DND-41 (cell line): ENCODE measurements at regions not wholly inside any gene's neighbourhood (a gene's known extent, or its start where the extent isn't known, plus 50 kb on each side); places are given as distances from the start of the nearest gene placed in this dataset.

ENCODE experiments used
- ATAC-seq: fragments of 200-7000 bp; cut with Tn5 transposase; 3 replicates; pipeline ENCODE4 v1.9.1; 2021; ENCODE audit warnings: low read depth; ENCODE audit not compliant: insufficient read depth
- DNase-seq: peaks from one replicate; pipeline ENCODE4 v3.0.0-alpha.2; 2020
- H2AFZ ChIP-seq: 2 replicates; pipeline ENCODE4 v1.6.0; 2012; ENCODE audit warnings: low read depth, low read length
- H3K27ac ChIP-seq: 2 replicates; pipeline ENCODE4 v1.5.1; 2012; ENCODE audit warnings: low read length, inconsistent platforms
- H3K27me3 ChIP-seq: fragments of 200-600 bp; sonication (generic); 2 replicates; pipeline ENCODE4 v1.6.0; 2012; ENCODE audit warnings: low read length, mild to moderate bottlenecking, inconsistent platforms; ENCODE audit not compliant: insufficient read depth, poor library complexity
- H3K36me3 ChIP-seq: 2 replicates; pipeline ENCODE4 v1.5.1; 2012; ENCODE audit warnings: low read length, inconsistent platforms; ENCODE audit not compliant: insufficient read depth
- H3K4me1 ChIP-seq: 2 replicates; pipeline ENCODE4 v1.5.1; 2012; ENCODE audit warnings: mild to moderate bottlenecking, low read length; ENCODE audit not compliant: insufficient read depth
- H3K4me2 ChIP-seq: 2 replicates; pipeline ENCODE4 v1.6.0; 2012; ENCODE audit warnings: mild to moderate bottlenecking, moderate library complexity, low read length, inconsistent platforms; ENCODE audit not compliant: insufficient read depth
- H3K4me3 ChIP-seq, 2 experiments: fragments of 200-600 bp in 1 of 2; shearing (Covaris generic) in 1 of 2; 2 replicates each; pipeline ENCODE4 v1.5.1; 2012 to 2016; ENCODE audit warnings: inconsistent platforms in 2 of 2, low read length in 2 of 2, mild to moderate bottlenecking in 2 of 2, low read depth in 1 of 2, moderate library complexity in 1 of 2
- H3K79me2 ChIP-seq: 2 replicates; pipeline ENCODE4 v1.6.0; 2012; ENCODE audit warnings: low read length, inconsistent platforms; ENCODE audit not compliant: insufficient read depth
- H3K9ac ChIP-seq: 2 replicates; pipeline ENCODE4 v1.6.0; 2012; ENCODE audit warnings: low read depth, mild to moderate bottlenecking, inconsistent platforms, low read length, moderate library complexity
- H3K9me3 ChIP-seq: 2 replicates; pipeline ENCODE4 v1.5.1; 2012; ENCODE audit warnings: low read length, moderate library complexity, mild to moderate bottlenecking, inconsistent platforms; ENCODE audit not compliant: insufficient read depth, severe bottlenecking
- H4K20me1 ChIP-seq: 2 replicates; pipeline ENCODE4 v1.6.0; 2012; ENCODE audit warnings: low read length; ENCODE audit not compliant: insufficient read depth
- EZH2 ChIP-seq: IDR thresholded peaks from 3 replicates; pipeline ENCODE4 v1.6.1; 2012; ENCODE audit warnings: borderline replicate concordance, low read depth, mild to moderate bottlenecking, moderate library complexity, low read length, inconsistent platforms; ENCODE audit not compliant: severe bottlenecking
- TF ChIP-seq, protein P1 (sequence below): IDR thresholded peaks from 2 replicates; pipeline ENCODE4 v1.5.1; 2012; ENCODE audit warnings: borderline replicate concordance, low read length, moderate library complexity, mild to moderate bottlenecking; ENCODE audit not compliant: poor library complexity, severe bottlenecking; ENCODE audit errors: extremely low read depth

DNA sequence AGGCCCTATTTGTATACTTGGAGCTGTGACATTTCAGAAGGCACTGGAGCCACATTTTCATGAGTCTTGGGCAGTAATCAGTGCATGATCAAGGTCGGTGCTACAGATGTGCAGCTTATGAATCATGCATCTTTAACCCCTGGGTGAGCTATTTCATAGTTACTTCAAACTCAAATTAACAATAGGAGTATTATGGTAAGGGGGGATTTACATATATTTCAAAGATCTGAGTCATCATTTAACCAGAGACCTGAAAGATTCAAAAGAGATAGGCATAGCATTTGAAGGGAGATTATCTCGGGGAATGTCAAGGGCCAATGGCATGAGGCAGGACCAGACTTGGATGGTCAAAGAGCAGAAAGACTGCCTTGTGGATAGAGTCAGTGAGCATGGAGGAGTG lies 169.0 kb upstream of the GRIN3A start:
- H3K9ac ChIP-seq = no peak overlapping the region
- H3K79me2 ChIP-seq = no peaks in the 10 kb centered on the region
- H2AFZ ChIP-seq = no peak overlapping the region
- H3K27ac ChIP-seq = no peak overlapping the region
- DNase-seq (no peak), ATAC-seq (no peak)
- H3K27me3 ChIP-seq = no peaks in the 10 kb centered on the region
- TF ChIP-seq, protein P1, sequence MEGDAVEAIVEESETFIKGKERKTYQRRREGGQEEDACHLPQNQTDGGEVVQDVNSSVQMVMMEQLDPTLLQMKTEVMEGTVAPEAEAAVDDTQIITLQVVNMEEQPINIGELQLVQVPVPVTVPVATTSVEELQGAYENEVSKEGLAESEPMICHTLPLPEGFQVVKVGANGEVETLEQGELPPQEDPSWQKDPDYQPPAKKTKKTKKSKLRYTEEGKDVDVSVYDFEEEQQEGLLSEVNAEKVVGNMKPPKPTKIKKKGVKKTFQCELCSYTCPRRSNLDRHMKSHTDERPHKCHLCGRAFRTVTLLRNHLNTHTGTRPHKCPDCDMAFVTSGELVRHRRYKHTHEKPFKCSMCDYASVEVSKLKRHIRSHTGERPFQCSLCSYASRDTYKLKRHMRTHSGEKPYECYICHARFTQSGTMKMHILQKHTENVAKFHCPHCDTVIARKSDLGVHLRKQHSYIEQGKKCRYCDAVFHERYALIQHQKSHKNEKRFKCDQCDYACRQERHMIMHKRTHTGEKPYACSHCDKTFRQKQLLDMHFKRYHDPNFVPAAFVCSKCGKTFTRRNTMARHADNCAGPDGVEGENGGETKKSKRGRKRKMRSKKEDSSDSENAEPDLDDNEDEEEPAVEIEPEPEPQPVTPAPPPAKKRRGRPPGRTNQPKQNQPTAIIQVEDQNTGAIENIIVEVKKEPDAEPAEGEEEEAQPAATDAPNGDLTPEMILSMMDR = no peak
- no peak for TF ChIP-seq EZH2
- no peaks in the 10 kb centered on the region for H4K20me1 ChIP-seq
- H3K9me3 ChIP-seq = no peaks in the 10 kb centered on the region
- no peaks in the 10 kb centered on the region for H3K36me3 ChIP-seq
- H3K4me1 ChIP-seq = no peaks in the 10 kb centered on the region
- no peak overlapping the region for H3K4me2 ChIP-seq
- H3K4me3 ChIP-seq = no peak overlapping the region

DNA sequence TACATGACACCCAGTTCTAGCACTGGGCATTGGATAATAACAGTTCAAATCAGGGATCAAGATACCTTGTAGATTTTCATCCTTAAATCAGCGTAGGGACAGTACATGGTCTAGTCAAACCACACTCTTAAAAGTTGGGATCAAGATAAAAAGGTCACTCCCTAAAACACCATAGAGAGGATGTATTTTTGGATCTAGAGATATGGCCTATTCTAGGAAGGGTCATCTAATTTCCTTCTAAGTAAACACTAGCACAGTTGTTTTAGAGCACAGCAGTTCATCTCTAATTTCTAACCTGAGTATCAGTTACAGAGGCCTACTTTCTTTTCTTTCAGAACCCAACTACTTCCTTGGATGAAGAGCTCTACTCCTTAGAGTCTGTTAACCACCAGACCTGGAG lies 166.4 kb upstream of the GRIN3A start:
- no peak for ATAC-seq
- Histone ChIP-seq H3K36me3 (no peaks in the 10 kb centered on the region), H3K9me3 (no peaks in the 10 kb centered on the region), H3K27me3 (no peaks in the 10 kb centered on the region), H2AFZ (no peak overlapping the region), H3K4me2 (no peak overlapping the region), H3K9ac (no peak overlapping the region), H3K27ac (no peak overlapping the region), H3K4me3 (no peak overlapping the region), H4K20me1 (no peaks in the 10 kb centered on the region), H3K79me2 (no peaks in the 10 kb centered on the region), H3K4me1 (no peaks in the 10 kb centered on the region)
- TF ChIP-seq, protein P1 = no peak
- TF ChIP-seq EZH2 = no peak
- DNase-seq = no peak

DNA sequence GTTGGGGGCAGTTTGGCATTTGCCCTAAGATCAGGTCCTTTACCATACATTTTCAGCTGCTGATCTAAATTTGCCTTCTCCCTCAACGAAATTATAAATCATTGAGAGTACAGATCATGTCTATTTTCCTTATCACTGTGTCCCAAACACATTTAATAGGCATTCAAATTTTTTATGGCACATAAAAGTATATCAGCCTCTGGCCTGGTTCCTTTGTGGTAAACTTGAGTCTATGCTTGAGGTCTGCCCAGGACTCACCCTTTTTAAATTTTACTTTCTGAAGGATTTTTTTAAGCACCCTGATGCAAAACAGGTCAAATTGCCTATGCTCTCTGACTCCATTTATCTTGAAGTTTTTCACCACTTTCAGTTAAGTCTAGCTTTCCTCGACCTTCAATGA lies 163.6 kb upstream of the GRIN3A start:
- ATAC-seq = no peak
- H2AFZ ChIP-seq = no peak overlapping the region
- no peaks in the 10 kb centered on the region for H3K9me3 ChIP-seq
- no peaks in the 10 kb centered on the region for H4K20me1 ChIP-seq
- H3K4me2 ChIP-seq = no peak overlapping the region
- no peak overlapping the region for H3K4me3 ChIP-seq
- H3K36me3 ChIP-seq = no peaks in the 10 kb centered on the region
- H3K4me1 ChIP-seq = no peaks in the 10 kb centered on the region
- H3K79me2 ChIP-seq = no peaks in the 10 kb centered on the region
- H3K9ac ChIP-seq = no peak overlapping the region
- no peaks in the 10 kb centered on the region for H3K27me3 ChIP-seq
- DNase-seq = no peak
- no peak overlapping the region for H3K27ac ChIP-seq
- TF ChIP-seq EZH2 = no peak
- TF ChIP-seq, protein P1 = no peak

DNA sequence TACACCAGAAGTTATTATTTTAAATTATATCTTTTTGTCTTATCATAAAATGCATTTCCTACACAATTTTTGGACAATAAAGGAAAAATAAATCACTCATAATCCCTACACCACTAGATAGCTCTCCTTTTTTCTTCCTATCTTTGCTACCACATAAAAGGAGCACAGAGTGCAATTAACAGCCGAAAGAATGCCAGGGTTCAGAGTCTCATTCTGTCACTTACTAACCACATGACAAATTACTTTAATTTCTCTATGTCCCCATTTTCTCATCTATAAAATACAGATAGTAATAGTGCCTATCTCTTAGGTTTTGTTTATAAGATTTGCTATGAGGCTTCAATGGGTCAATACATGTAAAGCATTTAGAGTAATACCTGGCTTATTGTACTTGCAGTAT lies 158.7 kb upstream of the GRIN3A start:
- no peak overlapping the region for H2AFZ ChIP-seq
- no peaks in the 10 kb centered on the region for H3K4me1 ChIP-seq
- H3K27ac ChIP-seq = no peak overlapping the region
- no peak overlapping the region for H3K4me3 ChIP-seq
- TF ChIP-seq EZH2 = no peak
- TF ChIP-seq, protein P1 = no peak
- ATAC-seq = no peak
- no peak overlapping the region for H3K9ac ChIP-seq
- DNase-seq = no peak
- H3K9me3 ChIP-seq = no peaks in the 10 kb centered on the region
- no peaks in the 10 kb centered on the region for H3K27me3 ChIP-seq
- H4K20me1 ChIP-seq = no peaks in the 10 kb centered on the region
- H3K79me2 ChIP-seq = no peaks in the 10 kb centered on the region
- H3K4me2 ChIP-seq = no peak overlapping the region
- H3K36me3 ChIP-seq = no peaks in the 10 kb centered on the region
